ENCODE measurements at regions not wholly inside any gene's neighbourhood (a gene's known extent, or its start where the extent isn't known, plus 50 kb on each side); places are given as distances from the start of the nearest gene placed in this dataset.

DNA sequence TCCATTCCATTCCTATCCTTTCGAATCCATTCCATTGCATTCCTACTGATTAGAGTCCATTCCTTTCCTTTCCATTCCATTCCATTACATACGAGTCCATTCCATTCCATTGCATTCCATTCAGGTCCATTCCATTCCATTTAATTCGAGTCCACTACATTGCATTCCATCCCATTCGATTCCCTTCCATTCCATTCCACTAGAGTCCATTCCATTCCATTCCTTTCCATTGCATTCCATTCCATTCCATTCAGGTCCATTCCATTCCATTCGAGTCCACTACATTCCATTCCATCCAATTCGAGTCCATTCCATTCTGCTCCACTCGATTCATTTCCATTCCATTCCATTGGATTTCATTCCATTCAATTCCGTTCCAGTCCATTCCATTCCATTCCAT, 1133.6 kb downstream of the RPIA start:
- TF ChIP-seq CTCF (IDR thresholded peaks at IDR 0.05 in 2 of 3, conservative IDR thresholded peaks at IDR 0.05 in 1 of 3; ENCODE audit: control insufficient read depth in 2 of 3, extremely low read depth in 1 of 3, insufficient read depth in 1 of 3, low read depth in 3 of 3, low read length in 3 of 3) = no peak
- TF ChIP-seq, protein P1, sequence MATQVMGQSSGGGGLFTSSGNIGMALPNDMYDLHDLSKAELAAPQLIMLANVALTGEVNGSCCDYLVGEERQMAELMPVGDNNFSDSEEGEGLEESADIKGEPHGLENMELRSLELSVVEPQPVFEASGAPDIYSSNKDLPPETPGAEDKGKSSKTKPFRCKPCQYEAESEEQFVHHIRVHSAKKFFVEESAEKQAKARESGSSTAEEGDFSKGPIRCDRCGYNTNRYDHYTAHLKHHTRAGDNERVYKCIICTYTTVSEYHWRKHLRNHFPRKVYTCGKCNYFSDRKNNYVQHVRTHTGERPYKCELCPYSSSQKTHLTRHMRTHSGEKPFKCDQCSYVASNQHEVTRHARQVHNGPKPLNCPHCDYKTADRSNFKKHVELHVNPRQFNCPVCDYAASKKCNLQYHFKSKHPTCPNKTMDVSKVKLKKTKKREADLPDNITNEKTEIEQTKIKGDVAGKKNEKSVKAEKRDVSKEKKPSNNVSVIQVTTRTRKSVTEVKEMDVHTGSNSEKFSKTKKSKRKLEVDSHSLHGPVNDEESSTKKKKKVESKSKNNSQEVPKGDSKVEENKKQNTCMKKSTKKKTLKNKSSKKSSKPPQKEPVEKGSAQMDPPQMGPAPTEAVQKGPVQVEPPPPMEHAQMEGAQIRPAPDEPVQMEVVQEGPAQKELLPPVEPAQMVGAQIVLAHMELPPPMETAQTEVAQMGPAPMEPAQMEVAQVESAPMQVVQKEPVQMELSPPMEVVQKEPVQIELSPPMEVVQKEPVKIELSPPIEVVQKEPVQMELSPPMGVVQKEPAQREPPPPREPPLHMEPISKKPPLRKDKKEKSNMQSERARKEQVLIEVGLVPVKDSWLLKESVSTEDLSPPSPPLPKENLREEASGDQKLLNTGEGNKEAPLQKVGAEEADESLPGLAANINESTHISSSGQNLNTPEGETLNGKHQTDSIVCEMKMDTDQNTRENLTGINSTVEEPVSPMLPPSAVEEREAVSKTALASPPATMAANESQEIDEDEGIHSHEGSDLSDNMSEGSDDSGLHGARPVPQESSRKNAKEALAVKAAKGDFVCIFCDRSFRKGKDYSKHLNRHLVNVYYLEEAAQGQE (IDR thresholded peaks at IDR 0.05; ENCODE audit: low read depth, low read length) = no peak
- TF ChIP-seq, protein P2, sequence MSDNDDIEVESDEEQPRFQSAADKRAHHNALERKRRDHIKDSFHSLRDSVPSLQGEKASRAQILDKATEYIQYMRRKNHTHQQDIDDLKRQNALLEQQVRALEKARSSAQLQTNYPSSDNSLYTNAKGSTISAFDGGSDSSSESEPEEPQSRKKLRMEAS (IDR thresholded peaks at IDR 0.05; ENCODE audit: low read depth, low read length) = no peak
- no peak for TF ChIP-seq ZNF274 (IDR thresholded peaks at IDR 0.05; ENCODE audit: insufficient read depth, insufficient read length)
- no peak for TF ChIP-seq BCL11A (IDR thresholded peaks at IDR 0.05; ENCODE audit: low read depth, low read length)
- TF ChIP-seq, protein P3, sequence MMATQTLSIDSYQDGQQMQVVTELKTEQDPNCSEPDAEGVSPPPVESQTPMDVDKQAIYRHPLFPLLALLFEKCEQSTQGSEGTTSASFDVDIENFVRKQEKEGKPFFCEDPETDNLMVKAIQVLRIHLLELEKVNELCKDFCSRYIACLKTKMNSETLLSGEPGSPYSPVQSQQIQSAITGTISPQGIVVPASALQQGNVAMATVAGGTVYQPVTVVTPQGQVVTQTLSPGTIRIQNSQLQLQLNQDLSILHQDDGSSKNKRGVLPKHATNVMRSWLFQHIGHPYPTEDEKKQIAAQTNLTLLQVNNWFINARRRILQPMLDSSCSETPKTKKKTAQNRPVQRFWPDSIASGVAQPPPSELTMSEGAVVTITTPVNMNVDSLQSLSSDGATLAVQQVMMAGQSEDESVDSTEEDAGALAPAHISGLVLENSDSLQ (IDR thresholded peaks at IDR 0.05) = no peak
- TF ChIP-seq, protein P4, sequence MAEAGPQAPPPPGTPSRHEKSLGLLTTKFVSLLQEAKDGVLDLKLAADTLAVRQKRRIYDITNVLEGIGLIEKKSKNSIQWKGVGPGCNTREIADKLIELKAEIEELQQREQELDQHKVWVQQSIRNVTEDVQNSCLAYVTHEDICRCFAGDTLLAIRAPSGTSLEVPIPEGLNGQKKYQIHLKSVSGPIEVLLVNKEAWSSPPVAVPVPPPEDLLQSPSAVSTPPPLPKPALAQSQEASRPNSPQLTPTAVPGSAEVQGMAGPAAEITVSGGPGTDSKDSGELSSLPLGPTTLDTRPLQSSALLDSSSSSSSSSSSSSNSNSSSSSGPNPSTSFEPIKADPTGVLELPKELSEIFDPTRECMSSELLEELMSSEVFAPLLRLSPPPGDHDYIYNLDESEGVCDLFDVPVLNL (IDR thresholded peaks at IDR 0.05; ENCODE audit: low read depth, low read length) = no peak
- no peak for TF ChIP-seq POLR2A (IDR thresholded peaks at IDR 0.05; ENCODE audit: low read depth, low read length)
- TF ChIP-seq ATF3 (IDR thresholded peaks at IDR 0.05; ENCODE audit: borderline replicate concordance, extremely low read depth, low read depth, low read length) = no peak
- no peak for TF ChIP-seq EGR1 (IDR thresholded peaks at IDR 0.05; ENCODE audit: borderline replicate concordance in 1 of 2, low read depth in 2 of 2, low read length in 2 of 2)

All from GM12878 (cell line).